Body of pancreas (tissue), 4 donors: ENCODE measurements at regions not wholly inside any gene's neighbourhood (a gene's known extent, or its start where the extent isn't known, plus 50 kb on each side); places are given as distances from the start of the nearest gene placed in this dataset.

Experiments used
- CTCF ChIP-seq, 7 experiments: fragments of 450-650 bp in 4 of 7; fragments of 200-600 bp in 3 of 7; sonication (generic) in 3 of 7; IDR thresholded peaks; one replicate each; pipeline ENCODE4 v1.5.1; 2016 to 2019; ENCODE audit warnings: antibody characterized with exemption in 7 of 7
- POLR2A ChIP-seq, 3 donors: fragments of 450-650 bp; IDR thresholded peaks; one replicate each; pipeline ENCODE4 v1.6.1; 2016; ENCODE audit warnings: antibody characterized with exemption in 3 of 3, mild to moderate bottlenecking in 2 of 3

GRCh38 chr5:7080501-7080900 lies 315.4 kb upstream of the ADCY2 start:
- TF ChIP-seq CTCF (IDR thresholded peaks at IDR 0.05) (no peak), POLR2A (IDR thresholded peaks at IDR 0.05) (no peak)
